OCI-LY7 (cell line): ENCODE measurements at regions not wholly inside any gene's neighbourhood (a gene's known extent, or its start where the extent isn't known, plus 50 kb on each side); places are given as distances from the start of the nearest gene placed in this dataset.

Experiments used
- BruUV-seq: library from RNA; stranded (reverse); fragments of 400-500 nt; replicated peaks from 2 replicates; lab custom pipeline; 2021; lab: Mats Ljungman, UMichigan
- CTCF ChIA-PET: fragments of 300-600 bp; sonication (Branson Sonifier 250); formaldehyde crosslinking; loops from one replicate; lab custom pipeline; 2022; ENCODE audit warnings: antibody characterized with exemption; ENCODE audit not compliant: unreplicated experiment; lab: Charles Lee
- POLR2A ChIA-PET: fragments of 300-600 bp; sonication (Branson Sonifier 250); formaldehyde crosslinking; loops from one replicate; lab custom pipeline; 2022; ENCODE audit warnings: antibody characterized with exemption; lab: Charles Lee
- DNase-seq: peaks from one replicate; pipeline ENCODE4 v3.0.0-alpha.2; 2015; ENCODE audit warnings: low spot score
- H2AFZ ChIP-seq: fragments of 200-600 bp; sonication (generic), shearing (Covaris generic); 2 replicates; pipeline ENCODE4 v1.6.1; 2014; ENCODE audit warnings: mild to moderate bottlenecking, antibody characterized with exemption, low read length, moderate library complexity
- H3K27ac ChIP-seq: fragments of 200-600 bp; sonication (generic); 2 replicates; pipeline ENCODE4 v1.5.1; 2014; ENCODE audit warnings: mixed run types, low read depth, mild to moderate bottlenecking, moderate library complexity, low read length, inconsistent platforms; ENCODE audit not compliant: poor library complexity, severe bottlenecking
- H3K36me3 ChIP-seq: fragments of 200-600 bp; sonication (generic); 2 replicates; pipeline ENCODE4 v1.6.1; 2014; ENCODE audit warnings: mild to moderate bottlenecking, antibody characterized with exemption, low read length, moderate library complexity, mixed read lengths; ENCODE audit not compliant: insufficient read depth
- H3K4me1 ChIP-seq: fragments of 200-600 bp; sonication (generic); 2 replicates; pipeline ENCODE4 v1.5.1; 2014; ENCODE audit warnings: mild to moderate bottlenecking, low read length; ENCODE audit not compliant: insufficient read depth, poor library complexity, severe bottlenecking
- H3K4me2 ChIP-seq: fragments of 200-600 bp; sonication (generic); 2 replicates; pipeline ENCODE4 v1.6.1; 2014; ENCODE audit warnings: mild to moderate bottlenecking, low read length
- H3K4me3 ChIP-seq: fragments of 200-600 bp; sonication (generic); 2 replicates; pipeline ENCODE4 v1.5.1; 2014; ENCODE audit warnings: mild to moderate bottlenecking, low read depth, low read length; ENCODE audit not compliant: poor library complexity, severe bottlenecking
- H3K79me2 ChIP-seq: fragments of 200-600 bp; sonication (generic); 2 replicates; pipeline ENCODE4 v1.6.1; 2016; ENCODE audit warnings: low read depth, mild to moderate bottlenecking, low read length, moderate library complexity, mixed read lengths; ENCODE audit not compliant: insufficient read depth
- H3K9me2 ChIP-seq: fragments of 200-600 bp; sonication (generic); 2 replicates; pipeline ENCODE4 v1.6.1; 2016; ENCODE audit warnings: mild to moderate bottlenecking, low read length, mixed read lengths; ENCODE audit not compliant: insufficient read depth
- H3K9me3 ChIP-seq: fragments of 200-600 bp; sonication (generic); 2 replicates; pipeline ENCODE4 v1.6.1; 2014; ENCODE audit warnings: mild to moderate bottlenecking, mixed run types, low read length, mixed read lengths
- H4K20me1 ChIP-seq: fragments of 200-600 bp; sonication (generic); 2 replicates; pipeline ENCODE4 v1.6.1; 2014; ENCODE audit warnings: mild to moderate bottlenecking, antibody characterized with exemption, low read length, moderate library complexity, mixed read lengths; ENCODE audit not compliant: insufficient read depth
- CTCF ChIP-seq: fragments of 200-600 bp; sonication (generic); conservative IDR thresholded peaks from 2 replicates; pipeline ENCODE4 v1.5.1; 2014; ENCODE audit warnings: mild to moderate bottlenecking, antibody characterized with exemption, low read length, moderate library complexity, mixed read lengths
- EZH2phosphoT487 ChIP-seq: fragments of 200-600 bp; sonication (generic); IDR thresholded peaks from 2 replicates; pipeline ENCODE4 v1.6.1; 2018; ENCODE audit warnings: low read depth, borderline replicate concordance, mild to moderate bottlenecking, mixed run types, antibody characterized with exemption, low read length, moderate library complexity, mixed read lengths
- intact Hi-C: fragments of 100-400 bp; cut with micrococcal nuclease; formaldehyde crosslinking; loops from one replicate; pipeline ENCODE4 v1.10.0; 2022; ENCODE audit not compliant: unreplicated experiment

DNA sequence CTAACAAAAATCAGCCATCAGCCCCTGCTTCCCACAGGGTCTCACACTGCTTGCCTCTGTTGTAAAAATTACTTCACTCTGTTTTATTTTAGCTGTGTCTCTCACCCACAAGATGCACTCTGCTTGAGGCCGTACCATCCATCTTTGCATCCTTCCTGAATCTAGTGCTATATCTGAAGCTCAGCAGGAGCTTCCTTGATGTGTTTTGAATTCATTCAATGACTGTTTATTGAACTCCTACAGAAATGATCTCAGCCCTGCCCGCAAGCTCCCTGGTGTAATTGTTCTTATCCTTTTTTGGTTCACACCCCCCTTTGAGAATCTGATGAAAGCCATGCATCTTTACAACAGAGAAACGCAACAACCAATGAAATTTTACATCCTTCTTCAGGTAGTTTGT is 310.2 kb upstream of the ZC3H12C start:
- no peak overlapping the region for H2AFZ ChIP-seq

GRCh38 chr11:109783840-109784239 is 309.4 kb upstream of the ZC3H12C start:
- Histone ChIP-seq H3K4me3 (no peak overlapping the region), H3K79me2 (no peaks in the 10 kb centered on the region), H3K9me3 (no peaks in the 10 kb centered on the region), H3K27ac (no peak overlapping the region), H2AFZ (no peak overlapping the region), H3K36me3 (no peaks in the 10 kb centered on the region), H3K9me2 (no peaks in the 10 kb centered on the region), H3K4me2 (no peak overlapping the region), H4K20me1 (no peaks in the 10 kb centered on the region), H3K4me1 (no peaks in the 10 kb centered on the region)
- no TSS peak for BruUV-seq
- ChIA-PET POLR2A (interaction anchor here (0.7 kb wide), 1 partner anchor 78 kb away, joined by 3 read pairs; no protein-coding TSS in a partner anchor), CTCF (no interaction called here)
- TF ChIP-seq CTCF (no peak), EZH2phosphoT487 (no peak)
- DNase-seq, result no peak
- intact Hi-C loops, result no loop called here

More for the DNA sequence above, 310.2 kb upstream of the ZC3H12C start:
- BruUV-seq, result no TSS peak
- DNase-seq, result no peak
- TF ChIP-seq CTCF (no peak), EZH2phosphoT487 (no peak)
- Histone ChIP-seq H3K9me3 (no peaks in the 10 kb centered on the region), H3K4me2 (no peak overlapping the region), H3K36me3 (no peaks in the 10 kb centered on the region), H3K27ac (no peak overlapping the region), H3K9me2 (no peaks in the 10 kb centered on the region), H3K4me1 (no peaks in the 10 kb centered on the region), H3K4me3 (no peak overlapping the region), H3K79me2 (no peaks in the 10 kb centered on the region), H4K20me1 (no peaks in the 10 kb centered on the region)
- ChIA-PET POLR2A (interaction anchor here (0.7 kb wide), 1 partner anchor 77 kb away, joined by 3 read pairs; no protein-coding TSS in a partner anchor), CTCF (no interaction called here)
- intact Hi-C loops, result no loop called here

DNA sequence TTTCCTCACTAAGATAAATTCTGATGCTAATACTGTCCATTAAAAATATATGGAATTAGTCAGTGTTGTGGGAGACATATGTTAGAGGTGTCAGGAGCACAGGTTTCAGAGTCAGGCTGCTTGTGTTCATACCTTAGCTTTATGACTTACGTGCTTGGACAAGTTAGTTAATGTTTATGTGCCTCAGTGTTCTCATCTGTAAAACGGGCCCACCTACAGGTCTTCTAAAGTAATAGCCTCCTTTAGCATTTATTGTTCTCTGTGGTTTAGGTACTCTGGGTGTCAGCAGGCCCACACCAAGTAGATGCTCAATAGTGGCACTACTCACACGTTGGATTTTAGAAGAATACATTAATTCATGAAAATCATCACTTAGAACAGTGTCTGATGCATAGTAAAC is 308.7 kb upstream of the ZC3H12C start:
- Histone ChIP-seq H3K79me2 (no peaks in the 10 kb centered on the region), H3K36me3 (no peaks in the 10 kb centered on the region), H3K9me2 (no peaks in the 10 kb centered on the region), H3K4me3 (no peak overlapping the region), H3K27ac (no peak overlapping the region), H4K20me1 (no peaks in the 10 kb centered on the region), H2AFZ (no peak overlapping the region), H3K4me1 (no peaks in the 10 kb centered on the region), H3K4me2 (no peak overlapping the region), H3K9me3 (no peaks in the 10 kb centered on the region)
- DNase-seq, result no peak
- ChIA-PET POLR2A (no interaction called here), CTCF (no interaction called here)
- TF ChIP-seq EZH2phosphoT487 (no peak), CTCF (no peak)
- intact Hi-C loops, result no loop called here
- BruUV-seq, result no TSS peak
